GM19467 (cell line): ENCODE measurements at regions not wholly inside any gene's neighbourhood (a gene's known extent, or its start where the extent isn't known, plus 50 kb on each side); places are given as distances from the start of the nearest gene placed in this dataset.
A peak's percentile ranks its signal among the peaks of the same experiment; 100 is the strongest.
"Not testable (repeated sequence)": the region's sequence is repeated elsewhere in the genome, so short reads cannot be mapped to it uniquely, and the experiment has no call there.

Experiments
- ATAC-seq: cut with Tn5 transposase; IDR thresholded peaks from one replicate; pipeline ENCODE4 v1.9.1; 2021; ENCODE audit warnings: mild to moderate bottlenecking, moderate library complexity; ENCODE audit not compliant: unreplicated experiment

GRCh38 chr6:27132532-27133280 lies 114.8 kb upstream of the PRSS16 start:
- ATAC-seq = peak; percentile 59

GRCh38 chr6:27133281-27134227 lies 113.9 kb upstream of the PRSS16 start:
- no peak for ATAC-seq

- no peak for ATAC-seq
Measured at GRCh38 chr6:27135087-27135657, 112.3 kb upstream of the PRSS16 start.

GRCh38 chr6:27136077-27136644 lies 111.3 kb upstream of the PRSS16 start:
- ATAC-seq = no peak

GRCh38 chr6:27136978-27137814 lies 110.3 kb upstream of the PRSS16 start:
- ATAC-seq = no peak

GRCh38 chr6:27138406-27138805 lies 109.1 kb upstream of the PRSS16 start:
- ATAC-seq = no peak

GRCh38 chr6:27138837-27139755 lies 108.4 kb upstream of the PRSS16 start:
- peak; percentile 47 for ATAC-seq

GRCh38 chr6:27139756-27140579 lies 107.5 kb upstream of the PRSS16 start:
- ATAC-seq = peak; percentile 13

GRCh38 chr6:27140999-27141528 lies 106.4 kb upstream of the PRSS16 start:
- ATAC-seq = no peak

GRCh38 chr6:27141529-27142015 lies 105.9 kb upstream of the PRSS16 start:
- ATAC-seq = no peak

- not testable (repeated sequence) for ATAC-seq
Measured at GRCh38 chr6:27143020-27143388, 104.5 kb upstream of the PRSS16 start.

GRCh38 chr6:27143474-27144026 lies 104.0 kb upstream of the PRSS16 start:
- no peak for ATAC-seq

- no peak for ATAC-seq
Measured at GRCh38 chr6:27144740-27145079, 102.8 kb upstream of the PRSS16 start.

- ATAC-seq = peak; percentile 29
Measured at GRCh38 chr6:27145731-27146455, 101.6 kb upstream of the PRSS16 start.

- ATAC-seq = not testable (repeated sequence)
Measured at GRCh38 chr6:27146456-27146705, 101.1 kb upstream of the PRSS16 start.

- peak; percentile 67 for ATAC-seq
Measured at GRCh38 chr6:27146706-27147505, 100.6 kb upstream of the PRSS16 start.

- no peak for ATAC-seq
Measured at GRCh38 chr6:27148404-27148795, 99.1 kb upstream of the PRSS16 start.
